Testis (tissue), 2 donors: ENCODE measurements at regions not wholly inside any gene's neighbourhood (a gene's known extent, or its start where the extent isn't known, plus 50 kb on each side); places are given as distances from the start of the nearest gene placed in this dataset.

Source experiments
- POLR2A ChIP-seq: fragments of 450-650 bp; IDR thresholded peaks from one replicate; pipeline ENCODE4 v1.6.1; 2017; ENCODE audit warnings: antibody characterized with exemption, mild to moderate bottlenecking, moderate library complexity
- TF ChIP-seq, protein P1 (sequence below), 3 experiments: fragments of 450-650 bp in 2 of 3; fragments of 200-600 bp in 1 of 3; sonication (generic) in 1 of 3; IDR thresholded peaks; one replicate each; pipeline ENCODE4 v1.5.1; 2016 to 2019; ENCODE audit warnings: antibody characterized with exemption in 3 of 3, mild to moderate bottlenecking in 2 of 3, moderate library complexity in 1 of 3

DNA sequence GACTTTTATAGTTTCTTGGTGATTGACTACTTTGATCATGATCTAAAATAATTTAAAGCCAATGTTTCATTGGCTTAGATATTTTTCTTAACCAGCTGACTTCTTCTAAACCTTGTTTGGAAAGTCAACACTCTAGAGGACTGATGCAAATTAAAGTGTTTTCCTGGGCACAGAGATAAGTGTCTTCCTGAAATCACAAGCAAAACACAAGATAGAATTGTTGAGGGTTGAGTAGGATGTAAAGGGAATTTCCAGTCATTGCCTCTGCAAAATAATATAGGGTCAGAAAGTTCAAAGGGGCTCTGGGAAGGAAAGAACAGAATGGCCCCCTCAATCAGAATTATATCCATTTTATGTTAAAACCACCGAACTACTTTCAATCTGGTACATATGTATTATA, 156.3 kb upstream of the LRIG3 start:
- TF ChIP-seq, protein P1, sequence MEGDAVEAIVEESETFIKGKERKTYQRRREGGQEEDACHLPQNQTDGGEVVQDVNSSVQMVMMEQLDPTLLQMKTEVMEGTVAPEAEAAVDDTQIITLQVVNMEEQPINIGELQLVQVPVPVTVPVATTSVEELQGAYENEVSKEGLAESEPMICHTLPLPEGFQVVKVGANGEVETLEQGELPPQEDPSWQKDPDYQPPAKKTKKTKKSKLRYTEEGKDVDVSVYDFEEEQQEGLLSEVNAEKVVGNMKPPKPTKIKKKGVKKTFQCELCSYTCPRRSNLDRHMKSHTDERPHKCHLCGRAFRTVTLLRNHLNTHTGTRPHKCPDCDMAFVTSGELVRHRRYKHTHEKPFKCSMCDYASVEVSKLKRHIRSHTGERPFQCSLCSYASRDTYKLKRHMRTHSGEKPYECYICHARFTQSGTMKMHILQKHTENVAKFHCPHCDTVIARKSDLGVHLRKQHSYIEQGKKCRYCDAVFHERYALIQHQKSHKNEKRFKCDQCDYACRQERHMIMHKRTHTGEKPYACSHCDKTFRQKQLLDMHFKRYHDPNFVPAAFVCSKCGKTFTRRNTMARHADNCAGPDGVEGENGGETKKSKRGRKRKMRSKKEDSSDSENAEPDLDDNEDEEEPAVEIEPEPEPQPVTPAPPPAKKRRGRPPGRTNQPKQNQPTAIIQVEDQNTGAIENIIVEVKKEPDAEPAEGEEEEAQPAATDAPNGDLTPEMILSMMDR (IDR thresholded peaks at IDR 0.05), result no peak
- TF ChIP-seq POLR2A, result no peak
